ENCODE measurements at regions not wholly inside any gene's neighbourhood (a gene's known extent, or its start where the extent isn't known, plus 50 kb on each side); places are given as distances from the start of the nearest gene placed in this dataset.

- TF ChIP-seq FOXA1 (IDR thresholded peaks at IDR 0.05) (no peak), CTCF (IDR thresholded peaks at IDR 0.05; ENCODE audit: low read depth, low read length, missing input control) (no peak), SP1 (IDR thresholded peaks at IDR 0.05) (no peak), MAX (IDR thresholded peaks at IDR 0.05) (no peak), TAF1 (conservative IDR thresholded peaks at IDR 0.05) (no peak), YY1 (IDR thresholded peaks at IDR 0.05) (no peak), RAD21 (IDR thresholded peaks at IDR 0.05) (no peak), RXRA (IDR thresholded peaks at IDR 0.05) (no peak), JUND (IDR thresholded peaks at IDR 0.05) (no peak), FOXA2 (IDR thresholded peaks at IDR 0.05) (no peak), ATF3 (IDR thresholded peaks at IDR 0.05) (no peak), EGR1 (IDR thresholded peaks at IDR 0.05; ENCODE audit: low read depth in 2 of 2) (no peak), GABPA (IDR thresholded peaks at IDR 0.05 in 1 of 2, conservative IDR thresholded peaks at IDR 0.05 in 1 of 2) (no peak)
Observed at GRCh38 chr12:18923721-18924120, 185.8 kb downstream of the CAPZA3 start.

Data from liver (tissue), 3 donors.